Endodermal cell (in vitro differentiated cells): ENCODE measurements at regions not wholly inside any gene's neighbourhood (a gene's known extent, or its start where the extent isn't known, plus 50 kb on each side); places are given as distances from the start of the nearest gene placed in this dataset.

Experiments
- DNase-seq: peaks from one replicate; pipeline ENCODE4 v3.0.0-alpha.2; 2017
- H3K27ac ChIP-seq: 2 replicates; pipeline ENCODE4 v1.5.1; 2013; ENCODE audit warnings: mild to moderate bottlenecking, low read depth, low read length, moderate library complexity
- H3K27me3 ChIP-seq: 2 replicates; pipeline ENCODE4 v1.6.1; 2013; ENCODE audit warnings: mild to moderate bottlenecking, low read length, moderate library complexity; ENCODE audit not compliant: insufficient read depth, control insufficient read depth, poor library complexity, severe bottlenecking
- H3K36me3 ChIP-seq: 2 replicates; pipeline ENCODE4 v1.7.0; 2013; ENCODE audit warnings: mild to moderate bottlenecking, low read length, moderate library complexity; ENCODE audit not compliant: control insufficient read depth, insufficient read depth
- H3K4me1 ChIP-seq: one replicate; pipeline ENCODE4 v1.7.0; 2013; ENCODE audit warnings: low read length; ENCODE audit not compliant: control insufficient read depth, insufficient read depth
- H3K4me3 ChIP-seq: 2 replicates; pipeline ENCODE4 v1.5.1; 2013; ENCODE audit warnings: mild to moderate bottlenecking, low read length, moderate library complexity
- H3K9ac ChIP-seq: 2 replicates; pipeline ENCODE4 v1.6.1; 2013; ENCODE audit warnings: mild to moderate bottlenecking, low read length, moderate library complexity; ENCODE audit not compliant: poor library complexity, severe bottlenecking; ENCODE audit errors: extremely low read depth
- H3K9me3 ChIP-seq: 2 replicates; pipeline ENCODE4 v1.6.1; 2013; ENCODE audit warnings: mild to moderate bottlenecking, low read length, moderate library complexity; ENCODE audit not compliant: control insufficient read depth
- H3K27ac Mint-ChIP-seq: 2 replicates; pipeline ENCODE4 v1.8.0; 2020; ENCODE audit warnings: mixed read lengths
- H3K27me3 Mint-ChIP-seq: 2 replicates; pipeline ENCODE4 v1.8.0; 2021; ENCODE audit warnings: mild to moderate bottlenecking, mixed read lengths; ENCODE audit not compliant: insufficient read depth
- H3K36me3 Mint-ChIP-seq: 2 replicates; pipeline ENCODE4 v1.8.0; 2020; ENCODE audit warnings: low read depth, mixed read lengths
- H3K4me1 Mint-ChIP-seq: 2 replicates; pipeline ENCODE4 v1.8.0; 2020; ENCODE audit warnings: mixed read lengths
- H3K4me3 Mint-ChIP-seq: 2 replicates; pipeline ENCODE4 v1.8.0; 2020; ENCODE audit warnings: mild to moderate bottlenecking, moderate library complexity, mixed read lengths
- H3K9me3 Mint-ChIP-seq: 2 replicates; pipeline ENCODE4 v1.8.0; 2020; ENCODE audit warnings: mild to moderate bottlenecking, mixed read lengths
- WGBS, 2 experiments: methylation state at CpG; one replicate each; pipeline versions ENCODE4 v1.1.5 to v1.1.7; 2013; ENCODE audit warnings: missing lambda C conversion rate in 2 of 2, mixed read lengths in 1 of 2; ENCODE audit not compliant: insufficient coverage in 1 of 2, insufficient read length in 1 of 2; 5-methylcytosine and 5-hydroxymethylcytosine counted together
- TF ChIP-seq, protein P1 (sequence below): fragments of 200-600 bp; sonication (generic); conservative IDR thresholded peaks from 2 replicates; pipeline ENCODE4 v1.5.0; 2021; ENCODE audit warnings: antibody characterized with exemption, mild to moderate bottlenecking

DNA sequence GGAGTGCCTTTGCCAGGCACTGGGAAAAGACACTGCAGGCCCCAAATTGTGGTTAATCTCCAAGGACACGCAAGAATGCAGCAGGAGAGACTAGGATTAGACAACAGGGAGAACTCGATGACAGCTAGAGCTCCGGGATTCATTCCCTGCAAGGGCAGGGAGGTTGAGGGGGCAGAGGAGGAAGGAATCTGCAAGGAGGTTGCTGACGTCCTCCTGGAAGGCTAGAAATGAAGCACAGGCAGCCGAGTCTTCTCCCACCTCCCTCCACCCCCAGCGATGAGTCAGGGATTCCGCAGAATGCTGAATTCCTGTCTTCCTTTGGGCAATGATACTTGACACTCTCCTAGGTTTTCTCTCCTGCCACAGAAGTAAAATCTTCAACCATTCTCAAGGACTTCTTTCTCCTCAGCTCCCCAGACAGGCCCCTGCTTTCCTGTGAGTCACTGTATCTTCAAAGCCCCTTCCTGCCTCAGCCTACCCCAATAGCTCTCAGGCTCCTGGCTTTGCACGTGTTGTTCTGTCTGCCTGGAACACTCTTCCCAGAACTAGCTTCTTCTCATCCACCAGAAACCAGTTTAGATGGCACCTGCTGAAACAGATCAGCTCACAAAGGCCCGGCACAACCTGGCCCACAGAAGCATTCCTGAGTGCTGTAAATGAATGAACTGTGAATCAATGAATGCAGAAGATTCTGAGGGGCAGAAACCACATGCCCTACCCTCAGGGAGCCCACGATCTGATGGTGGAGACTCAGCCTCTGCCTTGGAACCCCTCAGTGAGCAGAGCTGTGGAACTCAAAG is 85.6 kb downstream of the MRPL14 start:
- Histone ChIP-seq H3K9ac (no peak overlapping the region), H3K9me3 (no peaks in the 10 kb centered on the region), H3K4me3 (no peak overlapping the region), H3K27ac (no peak overlapping the region), H3K27me3 (no peaks in the 10 kb centered on the region), H3K36me3 (no peaks in the 10 kb centered on the region), H3K4me1 (peaks cover 11% of the 10 kb centered on the region)
- Mint-ChIP-seq H3K4me3 (no peak overlapping the region), H3K4me1 (peaks cover 33% of the 10 kb centered on the region), H3K27me3 (no peaks in the 10 kb centered on the region), H3K9me3 (no peaks in the 10 kb centered on the region), H3K36me3 (no peaks in the 10 kb centered on the region), H3K27ac (peak overlapping the region; percentile 93)
- 64 to 100% methylated on average over 1 to 10 of the region's 10 CpGs for WGBS, 2 experiments
- DNase-seq = peak; percentile 89
- TF ChIP-seq, protein P1, sequence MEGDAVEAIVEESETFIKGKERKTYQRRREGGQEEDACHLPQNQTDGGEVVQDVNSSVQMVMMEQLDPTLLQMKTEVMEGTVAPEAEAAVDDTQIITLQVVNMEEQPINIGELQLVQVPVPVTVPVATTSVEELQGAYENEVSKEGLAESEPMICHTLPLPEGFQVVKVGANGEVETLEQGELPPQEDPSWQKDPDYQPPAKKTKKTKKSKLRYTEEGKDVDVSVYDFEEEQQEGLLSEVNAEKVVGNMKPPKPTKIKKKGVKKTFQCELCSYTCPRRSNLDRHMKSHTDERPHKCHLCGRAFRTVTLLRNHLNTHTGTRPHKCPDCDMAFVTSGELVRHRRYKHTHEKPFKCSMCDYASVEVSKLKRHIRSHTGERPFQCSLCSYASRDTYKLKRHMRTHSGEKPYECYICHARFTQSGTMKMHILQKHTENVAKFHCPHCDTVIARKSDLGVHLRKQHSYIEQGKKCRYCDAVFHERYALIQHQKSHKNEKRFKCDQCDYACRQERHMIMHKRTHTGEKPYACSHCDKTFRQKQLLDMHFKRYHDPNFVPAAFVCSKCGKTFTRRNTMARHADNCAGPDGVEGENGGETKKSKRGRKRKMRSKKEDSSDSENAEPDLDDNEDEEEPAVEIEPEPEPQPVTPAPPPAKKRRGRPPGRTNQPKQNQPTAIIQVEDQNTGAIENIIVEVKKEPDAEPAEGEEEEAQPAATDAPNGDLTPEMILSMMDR = no peak

DNA sequence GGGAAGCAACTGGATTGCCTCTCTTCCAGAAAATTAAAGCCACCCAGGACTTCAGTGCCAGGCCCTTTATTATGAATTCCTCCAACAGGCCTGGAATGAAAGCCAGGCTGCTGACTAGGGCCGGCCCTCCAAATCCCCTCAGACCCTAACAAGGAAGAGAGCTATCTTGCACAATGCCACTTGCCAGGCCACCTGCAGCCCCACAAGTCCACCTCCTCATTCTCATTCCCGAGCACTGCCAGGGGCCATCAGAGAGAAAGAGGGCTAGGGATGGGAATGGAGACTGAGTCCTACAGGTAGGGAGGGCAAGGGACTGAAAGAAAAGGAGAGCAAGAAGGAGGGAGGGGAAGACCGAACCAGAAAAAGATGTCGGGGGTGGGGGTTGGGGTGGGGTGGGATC is 86.5 kb downstream of the MRPL14 start:
- Mint-ChIP-seq H3K27me3 (no peaks in the 10 kb centered on the region), H3K36me3 (no peaks in the 10 kb centered on the region), H3K4me3 (no peak overlapping the region), H3K4me1 (peaks cover 33% of the 10 kb centered on the region), H3K27ac (no peak overlapping the region), H3K9me3 (no peaks in the 10 kb centered on the region)
- Histone ChIP-seq H3K36me3 (no peaks in the 10 kb centered on the region), H3K9ac (no peak overlapping the region), H3K27ac (no peak overlapping the region), H3K27me3 (no peaks in the 10 kb centered on the region), H3K4me3 (no peak overlapping the region), H3K4me1 (peaks cover 11% of the 10 kb centered on the region), H3K9me3 (no peaks in the 10 kb centered on the region)
- 85 to 94% methylated on average over 3 to 4 of the region's 4 CpGs for WGBS, 2 experiments
- TF ChIP-seq, protein P1 = no peak
- no peak for DNase-seq

DNA sequence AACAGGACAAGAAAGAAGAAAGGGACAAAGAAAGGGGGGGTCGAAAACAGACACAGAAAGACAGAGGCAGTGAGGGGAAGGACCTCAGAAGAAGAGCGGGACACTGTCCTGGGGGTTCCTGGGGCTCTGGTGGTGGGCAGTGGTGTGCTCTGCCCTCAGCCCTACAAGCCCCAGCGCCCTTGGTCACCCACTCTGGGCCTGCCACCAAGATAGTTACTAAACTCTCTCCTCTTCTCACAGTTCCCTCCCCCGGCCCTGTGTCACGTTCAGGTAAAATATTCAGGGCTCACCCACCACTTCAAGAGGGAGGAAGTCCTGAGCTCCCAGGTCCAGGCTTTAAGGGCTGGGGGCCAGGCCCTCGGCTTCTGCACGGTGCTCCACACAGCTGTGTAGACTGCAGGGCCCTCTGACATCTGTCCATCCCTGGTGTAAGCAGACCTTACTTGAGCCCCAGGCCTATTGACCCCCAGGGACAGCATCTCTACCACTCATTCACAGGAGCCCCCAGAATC is 87.4 kb downstream of the MRPL14 start:
- peak; percentile 51 for DNase-seq
- 84 to 100% methylated on average over 3 to 7 of the region's 7 CpGs for WGBS, 2 experiments
- H3K36me3 Mint-ChIP-seq = no peaks in the 10 kb centered on the region
- peaks cover 34% of the 10 kb centered on the region for H3K4me1 Mint-ChIP-seq
- H3K27ac Mint-ChIP-seq = no peak overlapping the region
- Histone ChIP-seq H3K27ac (no peak overlapping the region), H3K4me1 (peaks cover 11% of the 10 kb centered on the region), H3K4me3 (no peak overlapping the region), H3K9ac (no peak overlapping the region), H3K9me3 (no peaks in the 10 kb centered on the region), H3K27me3 (no peaks in the 10 kb centered on the region), H3K36me3 (no peaks in the 10 kb centered on the region)
- no peaks in the 10 kb centered on the region for H3K27me3 Mint-ChIP-seq
- TF ChIP-seq, protein P1 = no peak
- no peaks in the 10 kb centered on the region for H3K9me3 Mint-ChIP-seq
- no peak overlapping the region for H3K4me3 Mint-ChIP-seq
